Right lobe of liver (tissue), 6 donors: ENCODE measurements at regions not wholly inside any gene's neighbourhood (a gene's known extent, or its start where the extent isn't known, plus 50 kb on each side); places are given as distances from the start of the nearest gene placed in this dataset.
A peak's percentile ranks its signal among the peaks of the same experiment; 100 is the strongest.

Source experiments
- ATAC-seq, 4 donors: fragments of 200-7000 bp; cut with Tn5 transposase; one replicate each; pipeline ENCODE4 v1.9.1; 2020; ENCODE audit warnings: mild to moderate bottlenecking in 4 of 4, moderate library complexity in 4 of 4
- DNase-seq, 3 donors: peaks; one replicate each; pipeline ENCODE4 v3.0.0-alpha.2; 2020
- H3K27ac ChIP-seq, 3 donors: fragments of 200-600 bp; one replicate each; pipeline ENCODE4 v1.8.0; 2022
- H3K27me3 ChIP-seq, 2 donors: fragments of 200-600 bp; one replicate each; pipeline ENCODE4 v1.8.0; 2022
- H3K36me3 ChIP-seq, 4 donors: fragments of 200-600 bp; sonication (generic) in 1 of 4; one replicate each; pipeline versions ENCODE4 v1.5.1 to v1.8.0; 2017 to 2022; ENCODE audit warnings: control low read depth in 1 of 4
- H3K4me1 ChIP-seq, 4 donors: fragments of 200-600 bp; sonication (generic) in 1 of 4; one replicate each; pipeline versions ENCODE4 v1.5.1 to v1.8.0; 2017 to 2022; ENCODE audit warnings: control low read depth in 1 of 4
- H3K4me3 ChIP-seq, 3 donors: fragments of 200-600 bp; one replicate each; pipeline ENCODE4 v1.8.0; 2022
- H3K9me3 ChIP-seq, 4 donors: fragments of 200-600 bp; sonication (generic) in 1 of 4; one replicate each; pipeline versions ENCODE4 v1.5.1 to v1.8.0; 2017 to 2022; ENCODE audit warnings: control low read depth in 1 of 4
- CTCF ChIP-seq, 4 donors: fragments of 200-600 bp in 3 of 4; fragments of 450-650 bp in 1 of 4; IDR thresholded peaks; one replicate each; pipeline versions ENCODE4 v1.5.1 to v1.8.0; 2016 to 2022; ENCODE audit warnings: antibody characterized with exemption in 4 of 4, mild to moderate bottlenecking in 2 of 4
- POLR2A ChIP-seq: fragments of 450-650 bp; IDR thresholded peaks from one replicate; pipeline ENCODE4 v1.6.1; 2017; ENCODE audit warnings: antibody characterized with exemption, mild to moderate bottlenecking
- WGBS: methylation state at CpG from one replicate; pipeline ENCODE4 v1.1.6; 2018; ENCODE audit warnings: low coverage, low lambda C conversion rate; ENCODE audit not compliant: insufficient coverage; ENCODE audit errors: missing lambda C conversion rate; 5-methylcytosine and 5-hydroxymethylcytosine counted together
- intact Hi-C, 2 donors: fragments of 100-400 bp; cut with DNase I; formaldehyde crosslinking; loops; one replicate each; pipeline versions ENCODE4 v1.11.2 to v1.14.1; 2022
- donor health status: DM: no; HTN: yes; CAD: no.
- donor health status: DM: no; HTN: no; CAD: no.
- donor health status: DM: no; HTN: no; CAD: no.
- donor health status: DM: no; HTN: yes; CAD: no.
- donor health status: DM: no; HTN: yes; CAD: no.

GRCh38 chr12:98228683-98229539 lies 286.5 kb upstream of the TMPO start:
- intact Hi-C loops, result no loop called here
- TF ChIP-seq CTCF (IDR thresholded peaks at IDR 0.05), result no peak
- TF ChIP-seq POLR2A, result no peak
- no peak overlapping the region for H3K4me3 ChIP-seq
- 29% methylated on average over 6 of the region's 8 CpGs for WGBS
- ATAC-seq, result no peak
- H3K4me1 ChIP-seq, result no peaks in the 10 kb centered on the region
- H3K27ac ChIP-seq, result no peak overlapping the region
- no peaks in the 10 kb centered on the region for H3K27me3 ChIP-seq
- H3K9me3 ChIP-seq, result no peaks in the 10 kb centered on the region
- no peaks in the 10 kb centered on the region for H3K36me3 ChIP-seq
- no peak for DNase-seq

GRCh38 chr12:98229540-98229924 lies 285.9 kb upstream of the TMPO start:
- H3K27me3 ChIP-seq, result no peaks in the 10 kb centered on the region
- DNase-seq (no peak), ATAC-seq (no peak)
- H3K36me3 ChIP-seq, result no peaks in the 10 kb centered on the region
- H3K9me3 ChIP-seq, result no peaks in the 10 kb centered on the region
- H3K4me3 ChIP-seq, result no peak overlapping the region
- 66% methylated on average over 2 of the region's 2 CpGs for WGBS
- TF ChIP-seq CTCF (IDR thresholded peaks at IDR 0.05), result no peak
- no peak for TF ChIP-seq POLR2A
- intact Hi-C loops, result no loop called here
- no peak overlapping the region for H3K27ac ChIP-seq
- H3K4me1 ChIP-seq, result no peaks in the 10 kb centered on the region

- H3K27ac ChIP-seq, result no peak overlapping the region
- WGBS, result 38% methylated on average over 3 of the region's 3 CpGs
- no peaks in the 10 kb centered on the region for H3K27me3 ChIP-seq
- no peak for DNase-seq
- intact Hi-C loops, result no loop called here
- no peak for TF ChIP-seq CTCF (IDR thresholded peaks at IDR 0.05)
- no peak for TF ChIP-seq POLR2A
- H3K36me3 ChIP-seq, result no peaks in the 10 kb centered on the region
- ATAC-seq, result peak in 2 of 4 donors; percentile 29 to 43
- H3K9me3 ChIP-seq, result no peaks in the 10 kb centered on the region
- H3K4me3 ChIP-seq, result no peak overlapping the region
- H3K4me1 ChIP-seq, result no peaks in the 10 kb centered on the region
These were observed 282.5 kb upstream of the TMPO start for GRCh38 chr12:98232753-98233390.

GRCh38 chr12:98235301-98235700 lies 280.1 kb upstream of the TMPO start:
- Histone ChIP-seq H3K27ac (no peak overlapping the region), H3K9me3 (no peaks in the 10 kb centered on the region), H3K4me1 (no peaks in the 10 kb centered on the region), H3K4me3 (no peak overlapping the region), H3K27me3 (no peaks in the 10 kb centered on the region), H3K36me3 (no peaks in the 10 kb centered on the region)
- DNase-seq (no peak), ATAC-seq (no peak)
- TF ChIP-seq CTCF (IDR thresholded peaks at IDR 0.05), result no peak
- TF ChIP-seq POLR2A, result no peak
- WGBS, result 80% methylated on average over 1 of the region's 2 CpGs
- intact Hi-C loops, result no loop called here
